ENCODE measurements at regions not wholly inside any gene's neighbourhood (a gene's known extent, or its start where the extent isn't known, plus 50 kb on each side); places are given as distances from the start of the nearest gene placed in this dataset.

DNA sequence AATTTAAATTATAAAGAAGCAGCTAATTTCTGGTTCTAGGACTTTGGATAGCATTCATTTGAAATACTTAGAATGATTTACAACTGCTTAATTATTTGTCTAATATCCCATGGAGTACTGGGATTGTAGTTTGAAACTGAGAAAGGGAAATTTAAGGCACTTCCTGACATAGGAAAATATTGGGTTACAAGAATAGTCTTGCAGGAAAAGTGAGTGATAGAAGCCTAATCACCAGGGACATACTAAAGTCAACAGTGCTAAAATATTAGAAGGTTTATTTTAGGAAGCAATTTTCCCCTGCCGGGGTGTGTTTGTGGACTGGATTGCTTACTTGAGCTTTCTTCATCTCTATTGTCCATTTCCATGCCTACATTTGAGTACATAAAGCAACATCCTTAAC is 661.6 kb downstream of the ADGRL2 start:
- TF ChIP-seq, protein P1, sequence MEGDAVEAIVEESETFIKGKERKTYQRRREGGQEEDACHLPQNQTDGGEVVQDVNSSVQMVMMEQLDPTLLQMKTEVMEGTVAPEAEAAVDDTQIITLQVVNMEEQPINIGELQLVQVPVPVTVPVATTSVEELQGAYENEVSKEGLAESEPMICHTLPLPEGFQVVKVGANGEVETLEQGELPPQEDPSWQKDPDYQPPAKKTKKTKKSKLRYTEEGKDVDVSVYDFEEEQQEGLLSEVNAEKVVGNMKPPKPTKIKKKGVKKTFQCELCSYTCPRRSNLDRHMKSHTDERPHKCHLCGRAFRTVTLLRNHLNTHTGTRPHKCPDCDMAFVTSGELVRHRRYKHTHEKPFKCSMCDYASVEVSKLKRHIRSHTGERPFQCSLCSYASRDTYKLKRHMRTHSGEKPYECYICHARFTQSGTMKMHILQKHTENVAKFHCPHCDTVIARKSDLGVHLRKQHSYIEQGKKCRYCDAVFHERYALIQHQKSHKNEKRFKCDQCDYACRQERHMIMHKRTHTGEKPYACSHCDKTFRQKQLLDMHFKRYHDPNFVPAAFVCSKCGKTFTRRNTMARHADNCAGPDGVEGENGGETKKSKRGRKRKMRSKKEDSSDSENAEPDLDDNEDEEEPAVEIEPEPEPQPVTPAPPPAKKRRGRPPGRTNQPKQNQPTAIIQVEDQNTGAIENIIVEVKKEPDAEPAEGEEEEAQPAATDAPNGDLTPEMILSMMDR (IDR thresholded peaks at IDR 0.05), result no peak
- no peak for TF ChIP-seq POLR2A (IDR thresholded peaks at IDR 0.05)

Data from right lobe of liver (tissue), 4 donors.